Hepatocyte (in vitro differentiated cells): ENCODE measurements at regions not wholly inside any gene's neighbourhood (a gene's known extent, or its start where the extent isn't known, plus 50 kb on each side); places are given as distances from the start of the nearest gene placed in this dataset.

ENCODE experiments used
- CTCF ChIP-seq: fragments of 200-600 bp; sonication (generic); IDR thresholded peaks from 2 replicates; pipeline ENCODE4 v1.5.1; 2016; ENCODE audit warnings: antibody characterized with exemption, mild to moderate bottlenecking; ENCODE audit not compliant: poor library complexity
- EZH2 ChIP-seq: fragments of 200-600 bp; sonication (generic); IDR thresholded peaks from 2 replicates; pipeline ENCODE4 v1.6.1; 2016; ENCODE audit warnings: antibody characterized with exemption, mild to moderate bottlenecking, borderline replicate concordance
- EZH2phosphoT487 ChIP-seq: fragments of 200-600 bp; sonication (generic); IDR thresholded peaks from one replicate; pipeline ENCODE4 v1.6.1; 2018; ENCODE audit warnings: antibody characterized with exemption, mild to moderate bottlenecking, low read depth, moderate library complexity; ENCODE audit not compliant: unreplicated experiment, severe bottlenecking

GRCh38 chr9:19728101-19728500 lies 60.7 kb downstream of the SLC24A2 start:
- TF ChIP-seq EZH2, result no peak
- TF ChIP-seq CTCF, result no peak
- TF ChIP-seq EZH2phosphoT487, result no peak
